ENCODE measurements at regions not wholly inside any gene's neighbourhood (a gene's known extent, or its start where the extent isn't known, plus 50 kb on each side); places are given as distances from the start of the nearest gene placed in this dataset.

DNA sequence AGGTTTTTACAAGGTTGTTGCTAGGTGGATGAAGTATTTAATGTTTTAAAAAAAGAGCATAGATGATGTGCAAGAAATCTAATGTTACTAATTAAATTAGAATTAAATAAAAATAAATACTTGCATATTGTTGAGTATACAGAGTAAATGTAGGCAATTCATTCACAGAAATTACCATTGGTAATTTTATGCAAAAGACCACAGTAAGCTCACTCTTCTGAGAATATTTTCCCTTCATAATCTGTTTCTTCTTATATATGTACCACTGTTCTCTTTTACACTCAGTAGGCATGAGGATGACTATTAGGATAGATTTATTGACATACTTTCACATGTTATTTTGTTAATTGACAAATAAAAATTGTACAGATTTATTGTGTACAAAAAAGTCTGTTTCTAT is 681.2 kb upstream of the NECTIN3 start:
- no peak for TF ChIP-seq CTCF (conservative IDR thresholded peaks at IDR 0.05)
- H3K27ac Mint-ChIP-seq = no peak overlapping the region
- H3K4me3 ChIP-seq (ENCODE audit: low read length) = no peak overlapping the region

DNA sequence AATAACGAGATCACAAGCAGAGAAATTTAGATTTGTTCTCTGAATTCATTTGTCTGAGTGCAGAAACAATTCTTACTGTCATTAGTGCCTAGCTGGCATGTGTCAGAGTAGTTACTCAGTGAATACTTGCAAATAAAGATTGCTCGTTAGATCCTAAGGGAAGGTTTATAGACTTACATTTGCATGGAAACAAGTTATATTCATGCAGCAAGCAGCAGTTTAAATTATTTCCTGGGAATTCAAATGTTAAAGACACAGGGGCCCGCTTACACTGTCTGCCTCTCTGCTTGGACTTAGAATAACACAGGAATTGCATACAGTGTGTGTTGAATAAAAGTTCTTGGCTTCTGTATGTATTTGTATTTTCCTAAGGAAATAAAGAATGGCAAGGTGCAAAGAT is 680.6 kb upstream of the NECTIN3 start:
- H3K4me3 ChIP-seq (ENCODE audit: low read length) = no peak overlapping the region
- 39 to 59% methylated on average over 2 to 3 of the region's 3 CpGs for WGBS, 2 experiments (ENCODE audit: insufficient coverage in 1 of 2, insufficient read length in 1 of 2)
- no peak for DNase-seq
- Mint-ChIP-seq H3K4me3 (no peak overlapping the region), H3K27ac (no peak overlapping the region), H3K27me3 (ENCODE audit: insufficient read depth) (no peaks in the 10 kb centered on the region), H3K4me1 (peaks cover 1% of the 10 kb centered on the region), H3K9me3 (no peaks in the 10 kb centered on the region), H3K36me3 (ENCODE audit: low read depth) (no peaks in the 10 kb centered on the region)
- H3K9me3 ChIP-seq (ENCODE audit: control insufficient read depth, low read length) = no peaks in the 10 kb centered on the region
- no peaks in the 10 kb centered on the region for H3K27me3 ChIP-seq (ENCODE audit: control insufficient read depth, insufficient read depth, low read length, poor library complexity, severe bottlenecking)
- H3K4me1 ChIP-seq (ENCODE audit: control insufficient read depth, insufficient read depth, low read length) = no peaks in the 10 kb centered on the region
- no peak overlapping the region for H3K27ac ChIP-seq (ENCODE audit: low read depth, low read length)
- no peak for TF ChIP-seq CTCF (conservative IDR thresholded peaks at IDR 0.05)
- no peak overlapping the region for H3K9ac ChIP-seq (ENCODE audit: extremely low read depth, low read length, poor library complexity, severe bottlenecking)
- no peaks in the 10 kb centered on the region for H3K36me3 ChIP-seq (ENCODE audit: control insufficient read depth, insufficient read depth, low read length)

More for the DNA sequence above, 681.2 kb upstream of the NECTIN3 start:
- Mint-ChIP-seq H3K27me3 (ENCODE audit: insufficient read depth) (no peaks in the 10 kb centered on the region), H3K4me3 (no peak overlapping the region), H3K36me3 (ENCODE audit: low read depth) (no peaks in the 10 kb centered on the region), H3K4me1 (peaks cover 1% of the 10 kb centered on the region), H3K9me3 (no peaks in the 10 kb centered on the region)
- Histone ChIP-seq H3K27me3 (ENCODE audit: control insufficient read depth, insufficient read depth, low read length, poor library complexity, severe bottlenecking) (no peaks in the 10 kb centered on the region), H3K4me1 (ENCODE audit: control insufficient read depth, insufficient read depth, low read length) (no peaks in the 10 kb centered on the region), H3K9me3 (ENCODE audit: control insufficient read depth, low read length) (no peaks in the 10 kb centered on the region), H3K9ac (ENCODE audit: extremely low read depth, low read length, poor library complexity, severe bottlenecking) (no peak overlapping the region), H3K36me3 (ENCODE audit: control insufficient read depth, insufficient read depth, low read length) (no peaks in the 10 kb centered on the region), H3K27ac (ENCODE audit: low read depth, low read length) (no peak overlapping the region)
- no peak for DNase-seq

- no peak overlapping the region for H3K4me3 Mint-ChIP-seq
Measured at GRCh38 chr3:110391640-110392395, 679.8 kb upstream of the NECTIN3 start.

More at GRCh38 chr3:110391640-110392395, 679.8 kb upstream of the NECTIN3 start:
- Mint-ChIP-seq H3K27ac (no peak overlapping the region), H3K9me3 (no peaks in the 10 kb centered on the region), H3K4me1 (peaks cover 1% of the 10 kb centered on the region), H3K36me3 (ENCODE audit: low read depth) (no peaks in the 10 kb centered on the region), H3K27me3 (ENCODE audit: insufficient read depth) (no peaks in the 10 kb centered on the region)
- Histone ChIP-seq H3K4me1 (ENCODE audit: control insufficient read depth, insufficient read depth, low read length) (no peaks in the 10 kb centered on the region), H3K9me3 (ENCODE audit: control insufficient read depth, low read length) (no peaks in the 10 kb centered on the region), H3K27me3 (ENCODE audit: control insufficient read depth, insufficient read depth, low read length, poor library complexity, severe bottlenecking) (no peaks in the 10 kb centered on the region), H3K4me3 (ENCODE audit: low read length) (no peak overlapping the region), H3K9ac (ENCODE audit: extremely low read depth, low read length, poor library complexity, severe bottlenecking) (no peak overlapping the region), H3K36me3 (ENCODE audit: control insufficient read depth, insufficient read depth, low read length) (no peaks in the 10 kb centered on the region), H3K27ac (ENCODE audit: low read depth, low read length) (no peak overlapping the region)
- DNase-seq = no peak
- TF ChIP-seq CTCF (conservative IDR thresholded peaks at IDR 0.05) = no peak
- 89 to 90% methylated on average over 7 of the region's 7 CpGs for WGBS, 2 experiments (ENCODE audit: insufficient coverage in 1 of 2, insufficient read length in 1 of 2)

Data from endodermal cell (in vitro differentiated cells).